GM13977 (cell line): ENCODE measurements at regions not wholly inside any gene's neighbourhood (a gene's known extent, or its start where the extent isn't known, plus 50 kb on each side); places are given as distances from the start of the nearest gene placed in this dataset.

Source experiments
- DNase-seq: peaks from one replicate; pipeline ENCODE4 v3.0.0; 2012; ENCODE audit warnings: low spot score
- in situ Hi-C: fragments of 300-500 bp; cut with MboI; formaldehyde crosslinking; loops from one replicate; pipeline ENCODE4 v1.12.0; 2022; ENCODE audit warnings: low sequenced_read_pairs, low pct_unique_long_range_greater_than_20kb, mixed read lengths, inconsistent platforms; ENCODE audit not compliant: unreplicated experiment
- TF ChIP-seq, protein P1 (sequence below): IDR thresholded peaks from 2 replicates; pipeline ENCODE4 v1.5.1; 2012; ENCODE audit warnings: mild to moderate bottlenecking, control low read depth; ENCODE audit not compliant: insufficient read depth; ENCODE audit errors: extremely low read depth, missing control alignments

DNA sequence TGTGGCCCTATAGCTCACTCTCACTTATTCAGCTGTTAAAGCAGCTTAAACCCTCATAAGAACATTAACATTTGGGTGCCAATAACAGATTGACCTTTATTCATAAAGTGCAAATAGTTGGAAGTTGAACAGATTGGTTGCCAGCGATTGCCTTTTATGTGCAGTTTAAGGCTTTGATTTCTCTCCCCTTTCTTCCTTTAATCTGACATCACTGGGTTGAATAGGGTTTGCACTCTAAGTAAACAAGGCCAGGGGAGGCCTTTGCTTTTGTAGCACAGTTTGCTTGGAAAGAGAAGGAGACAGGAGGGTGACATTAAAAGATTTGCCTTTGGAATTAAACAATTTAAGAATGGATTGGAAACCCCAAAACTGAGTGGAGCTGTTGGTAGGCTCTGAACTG lies 114.3 kb downstream of the NKX6-1 start:
- TF ChIP-seq, protein P1, sequence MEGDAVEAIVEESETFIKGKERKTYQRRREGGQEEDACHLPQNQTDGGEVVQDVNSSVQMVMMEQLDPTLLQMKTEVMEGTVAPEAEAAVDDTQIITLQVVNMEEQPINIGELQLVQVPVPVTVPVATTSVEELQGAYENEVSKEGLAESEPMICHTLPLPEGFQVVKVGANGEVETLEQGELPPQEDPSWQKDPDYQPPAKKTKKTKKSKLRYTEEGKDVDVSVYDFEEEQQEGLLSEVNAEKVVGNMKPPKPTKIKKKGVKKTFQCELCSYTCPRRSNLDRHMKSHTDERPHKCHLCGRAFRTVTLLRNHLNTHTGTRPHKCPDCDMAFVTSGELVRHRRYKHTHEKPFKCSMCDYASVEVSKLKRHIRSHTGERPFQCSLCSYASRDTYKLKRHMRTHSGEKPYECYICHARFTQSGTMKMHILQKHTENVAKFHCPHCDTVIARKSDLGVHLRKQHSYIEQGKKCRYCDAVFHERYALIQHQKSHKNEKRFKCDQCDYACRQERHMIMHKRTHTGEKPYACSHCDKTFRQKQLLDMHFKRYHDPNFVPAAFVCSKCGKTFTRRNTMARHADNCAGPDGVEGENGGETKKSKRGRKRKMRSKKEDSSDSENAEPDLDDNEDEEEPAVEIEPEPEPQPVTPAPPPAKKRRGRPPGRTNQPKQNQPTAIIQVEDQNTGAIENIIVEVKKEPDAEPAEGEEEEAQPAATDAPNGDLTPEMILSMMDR = no peak
- in situ Hi-C loops = no loop called here
- DNase-seq = no peak

DNA sequence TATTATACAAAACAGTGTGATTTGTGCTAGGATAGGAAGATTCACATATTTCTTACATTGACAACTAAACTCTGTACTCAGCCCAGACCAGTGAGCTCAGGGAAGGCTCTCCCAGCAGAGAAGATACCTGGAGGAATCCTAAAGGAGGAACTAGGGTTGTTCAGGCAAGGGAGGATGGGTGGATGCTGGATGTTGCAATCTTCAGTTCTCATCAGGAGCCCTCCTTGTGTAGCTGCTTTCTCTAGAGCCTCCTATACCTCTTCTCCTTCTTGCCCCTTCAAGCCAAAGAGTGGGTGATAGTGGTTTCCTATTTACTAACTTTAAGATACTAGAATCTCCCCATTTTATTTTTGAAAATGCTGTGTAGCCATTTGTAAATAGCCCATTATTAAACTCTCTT lies 117.3 kb downstream of the NKX6-1 start:
- DNase-seq = no peak
- TF ChIP-seq, protein P1 = no peak
- in situ Hi-C loops = no loop called here

DNA sequence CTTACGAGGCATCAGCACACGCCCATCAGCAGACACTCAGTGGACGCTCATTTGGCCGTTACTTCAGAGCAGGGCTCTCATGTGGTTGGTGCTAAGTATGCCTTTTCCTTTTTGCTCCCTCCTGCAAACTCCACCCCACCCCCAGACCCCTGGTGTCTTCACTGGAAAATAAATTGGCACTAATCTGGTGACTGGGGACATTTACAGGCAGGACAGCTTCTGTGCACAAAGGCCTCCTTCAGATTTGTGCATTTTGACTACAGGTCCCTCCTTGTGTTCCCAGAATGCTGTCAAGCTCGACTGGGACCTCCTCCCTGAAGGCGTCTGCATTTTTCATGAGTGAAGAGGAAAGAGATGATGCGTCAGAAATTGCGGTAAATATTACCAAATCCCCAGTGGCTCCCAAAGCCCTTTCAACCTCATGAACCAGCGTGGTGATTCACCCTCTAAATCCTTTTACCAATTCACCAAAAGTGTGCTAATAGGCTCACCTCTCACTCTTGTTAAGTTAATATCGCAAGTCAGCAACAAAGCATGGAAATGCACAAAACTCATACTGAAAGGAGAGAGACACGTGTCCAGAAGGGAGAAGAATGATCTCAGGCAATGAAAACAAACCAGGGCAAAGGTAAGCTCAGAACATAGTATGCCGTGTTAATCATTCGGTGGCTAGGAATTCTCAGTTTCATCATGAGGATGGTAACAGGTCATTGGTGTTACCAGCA lies 119.0 kb downstream of the NKX6-1 start:
- in situ Hi-C loops = no loop called here
- TF ChIP-seq, protein P1 = no peak
- DNase-seq = no peak

DNA sequence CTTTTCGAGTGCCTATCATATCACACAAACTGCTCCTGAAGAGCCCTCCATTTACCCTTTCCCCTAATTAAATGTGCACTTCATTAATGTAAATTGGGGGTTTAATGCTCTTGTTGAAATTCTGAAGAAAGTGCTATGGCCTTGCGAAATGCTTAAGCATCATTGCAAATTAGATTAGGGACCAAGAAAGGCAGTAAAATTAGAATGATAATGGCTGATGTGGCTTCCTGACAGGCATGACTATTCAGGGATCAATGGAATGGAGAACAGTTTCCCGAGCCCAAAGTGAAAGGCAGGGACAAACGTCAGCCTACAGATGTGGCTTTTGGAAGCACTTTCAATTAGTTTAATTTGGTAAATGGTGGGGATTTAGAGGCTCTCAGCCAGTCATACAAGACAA lies 120.1 kb downstream of the NKX6-1 start:
- TF ChIP-seq, protein P1 = no peak
- in situ Hi-C loops = no loop called here
- DNase-seq = no peak

DNA sequence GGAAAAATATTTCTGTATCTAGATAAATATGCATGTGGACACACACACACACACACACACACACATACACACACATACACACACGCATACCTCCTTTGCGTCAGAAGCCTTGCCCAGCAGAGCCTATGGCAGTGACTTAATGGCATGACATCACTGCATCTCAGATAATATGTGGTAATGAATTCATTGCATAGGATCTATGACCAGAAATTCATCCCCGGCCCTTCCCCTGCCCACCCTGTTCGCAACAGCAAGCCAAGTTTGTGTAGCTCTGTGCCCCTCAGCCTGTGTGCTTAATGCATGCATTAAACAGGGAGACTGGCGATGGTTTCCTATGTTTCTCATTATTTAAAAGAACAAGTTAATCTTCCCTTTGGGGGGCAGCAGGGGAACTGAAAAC lies 120.7 kb downstream of the NKX6-1 start:
- TF ChIP-seq, protein P1 = no peak
- no peak for DNase-seq
- in situ Hi-C loops = no loop called here

DNA sequence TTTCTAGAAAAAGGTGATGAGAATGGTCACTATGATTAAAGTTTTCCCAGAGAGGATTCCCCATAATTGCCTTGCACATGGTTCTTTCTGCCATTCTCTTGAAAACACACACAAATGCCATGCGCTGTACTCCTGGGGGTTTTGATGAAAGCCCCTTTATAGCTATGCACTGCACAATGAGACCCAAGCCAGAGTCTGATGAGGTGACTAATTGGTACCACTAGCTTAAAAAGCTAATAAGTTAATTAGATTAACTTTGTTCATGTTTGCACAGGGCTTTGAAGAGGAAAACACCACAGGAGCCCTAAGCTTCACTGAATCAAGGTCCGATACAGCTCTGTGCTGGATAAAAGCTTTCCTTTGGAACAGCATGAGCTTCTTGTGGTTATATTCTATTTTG lies 132.2 kb downstream of the NKX6-1 start:
- in situ Hi-C loops = no loop called here
- DNase-seq = no peak
- TF ChIP-seq, protein P1 = no peak
